GM12864 (cell line): ENCODE measurements at regions not wholly inside any gene's neighbourhood (a gene's known extent, or its start where the extent isn't known, plus 50 kb on each side); places are given as distances from the start of the nearest gene placed in this dataset.

Experiments
- DNase-seq: peaks from one replicate; pipeline ENCODE4 v3.0.0-alpha.2; 2011; ENCODE audit warnings: low read depth
- H3K4me3 ChIP-seq: 2 replicates; pipeline ENCODE4 v1.5.1; 2011; ENCODE audit warnings: mild to moderate bottlenecking, low read depth, low read length, control low read depth
- TF ChIP-seq, protein P1 (sequence below): IDR thresholded peaks from 2 replicates; pipeline ENCODE4 v1.5.1; 2011; ENCODE audit warnings: low read depth, mild to moderate bottlenecking, moderate library complexity, low read length, control low read depth, inconsistent platforms; ENCODE audit errors: missing control alignments

DNA sequence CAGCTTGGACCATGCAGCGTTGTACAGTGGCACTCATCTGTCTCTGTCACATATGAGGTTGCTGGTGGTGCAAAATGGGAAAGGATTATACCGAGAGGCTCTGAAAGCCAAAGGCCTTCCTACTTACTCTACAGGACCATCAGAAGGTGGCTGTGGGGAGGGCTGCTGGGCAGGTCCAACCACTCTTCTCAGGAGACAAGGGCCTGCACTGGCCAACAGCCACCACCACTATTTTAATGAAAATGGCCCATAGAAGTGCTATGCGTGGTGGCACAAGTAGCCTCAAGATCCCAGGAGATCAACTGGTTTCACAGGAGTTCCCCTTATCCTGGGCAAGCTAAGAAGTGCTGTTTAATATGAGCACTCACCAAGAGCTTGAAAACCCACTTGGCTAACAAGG is 52.3 kb downstream of the MRPL57 start:
- H3K4me3 ChIP-seq, result no peak overlapping the region
- TF ChIP-seq, protein P1, sequence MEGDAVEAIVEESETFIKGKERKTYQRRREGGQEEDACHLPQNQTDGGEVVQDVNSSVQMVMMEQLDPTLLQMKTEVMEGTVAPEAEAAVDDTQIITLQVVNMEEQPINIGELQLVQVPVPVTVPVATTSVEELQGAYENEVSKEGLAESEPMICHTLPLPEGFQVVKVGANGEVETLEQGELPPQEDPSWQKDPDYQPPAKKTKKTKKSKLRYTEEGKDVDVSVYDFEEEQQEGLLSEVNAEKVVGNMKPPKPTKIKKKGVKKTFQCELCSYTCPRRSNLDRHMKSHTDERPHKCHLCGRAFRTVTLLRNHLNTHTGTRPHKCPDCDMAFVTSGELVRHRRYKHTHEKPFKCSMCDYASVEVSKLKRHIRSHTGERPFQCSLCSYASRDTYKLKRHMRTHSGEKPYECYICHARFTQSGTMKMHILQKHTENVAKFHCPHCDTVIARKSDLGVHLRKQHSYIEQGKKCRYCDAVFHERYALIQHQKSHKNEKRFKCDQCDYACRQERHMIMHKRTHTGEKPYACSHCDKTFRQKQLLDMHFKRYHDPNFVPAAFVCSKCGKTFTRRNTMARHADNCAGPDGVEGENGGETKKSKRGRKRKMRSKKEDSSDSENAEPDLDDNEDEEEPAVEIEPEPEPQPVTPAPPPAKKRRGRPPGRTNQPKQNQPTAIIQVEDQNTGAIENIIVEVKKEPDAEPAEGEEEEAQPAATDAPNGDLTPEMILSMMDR, result no peak
- no peak for DNase-seq

DNA sequence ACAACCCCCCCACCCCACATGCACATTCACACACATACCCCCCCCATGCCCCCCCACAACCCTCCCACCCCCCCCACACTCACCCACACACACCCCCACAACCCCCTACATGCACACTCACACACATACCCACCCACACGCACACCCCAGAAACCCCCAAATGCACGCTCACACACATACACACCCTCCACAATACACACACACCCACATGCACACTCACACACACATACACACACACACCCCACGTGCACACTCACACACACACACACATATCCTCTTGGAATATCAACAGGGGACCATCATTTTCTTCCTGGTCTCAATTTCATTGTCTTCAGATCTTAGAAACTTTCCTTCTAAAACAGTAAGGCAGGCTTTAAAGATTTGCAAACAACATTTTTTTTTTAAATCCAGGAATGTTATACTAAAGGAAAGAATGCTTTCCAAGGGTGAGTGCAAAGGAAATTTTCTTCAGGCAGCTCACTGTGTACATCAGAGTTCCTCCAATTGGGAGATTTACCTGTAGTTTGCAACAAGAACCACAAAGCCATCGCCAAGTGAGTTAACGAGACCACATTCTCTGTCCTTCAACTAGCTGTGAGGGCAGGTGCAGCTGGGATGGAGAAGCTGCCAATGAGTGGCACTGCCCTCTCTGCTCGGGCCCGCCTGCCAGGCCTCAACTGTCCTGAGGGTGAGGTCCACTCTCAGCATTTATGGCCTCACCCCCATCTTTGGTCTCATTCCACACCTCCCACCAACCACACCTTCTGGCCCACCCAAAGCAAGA is 53.0 kb downstream of the MRPL57 start:
- H3K4me3 ChIP-seq, result no peak overlapping the region
- DNase-seq, result no peak
- TF ChIP-seq, protein P1, result no peak

DNA sequence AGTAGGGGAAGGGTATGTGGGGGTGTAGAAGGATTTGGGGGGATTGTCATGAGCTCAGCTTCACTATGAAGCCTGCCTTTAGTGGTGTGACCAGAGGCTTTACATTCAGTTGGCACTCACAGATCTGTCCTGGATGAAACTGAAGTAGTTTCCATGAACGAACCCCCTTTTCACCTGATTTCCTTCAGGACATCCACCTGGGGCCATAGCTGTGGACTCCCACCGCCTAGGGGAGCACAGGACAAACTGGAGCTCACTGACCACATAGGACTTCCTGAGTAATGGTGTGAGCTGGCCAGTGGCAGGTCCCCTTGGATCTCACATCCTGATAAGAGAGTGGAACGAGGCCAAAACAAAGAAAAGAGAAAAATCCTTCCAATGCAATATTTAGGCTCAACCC is 54.1 kb downstream of the MRPL57 start:
- H3K4me3 ChIP-seq, result no peak overlapping the region
- TF ChIP-seq, protein P1, result no peak
- DNase-seq, result no peak

DNA sequence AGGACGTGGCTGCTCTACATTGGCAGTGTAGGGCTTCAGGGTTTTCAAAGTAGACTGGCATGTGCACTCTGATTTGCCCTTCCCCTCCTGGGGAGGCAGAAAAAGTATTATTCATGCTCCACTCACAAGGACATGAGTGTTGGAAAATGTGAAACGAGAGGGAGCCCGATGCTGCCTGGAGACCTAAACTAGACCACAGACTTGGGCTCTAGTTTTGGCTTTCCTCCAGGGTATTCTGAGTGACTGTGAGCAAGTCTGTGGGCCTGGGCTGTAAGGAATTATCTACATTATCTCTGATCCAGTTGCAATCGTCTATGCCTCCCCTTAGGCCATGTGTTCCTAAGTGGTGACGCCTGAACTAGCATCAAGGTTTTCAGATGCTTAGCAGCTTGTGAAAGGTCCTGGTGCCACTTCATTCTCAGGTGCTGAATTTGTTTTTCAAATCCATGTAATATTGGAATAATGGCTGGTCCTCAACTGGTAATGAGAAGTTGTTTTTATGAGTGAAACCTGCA is 55.0 kb downstream of the MRPL57 start:
- no peak overlapping the region for H3K4me3 ChIP-seq
- no peak for DNase-seq
- TF ChIP-seq, protein P1, result no peak

DNA sequence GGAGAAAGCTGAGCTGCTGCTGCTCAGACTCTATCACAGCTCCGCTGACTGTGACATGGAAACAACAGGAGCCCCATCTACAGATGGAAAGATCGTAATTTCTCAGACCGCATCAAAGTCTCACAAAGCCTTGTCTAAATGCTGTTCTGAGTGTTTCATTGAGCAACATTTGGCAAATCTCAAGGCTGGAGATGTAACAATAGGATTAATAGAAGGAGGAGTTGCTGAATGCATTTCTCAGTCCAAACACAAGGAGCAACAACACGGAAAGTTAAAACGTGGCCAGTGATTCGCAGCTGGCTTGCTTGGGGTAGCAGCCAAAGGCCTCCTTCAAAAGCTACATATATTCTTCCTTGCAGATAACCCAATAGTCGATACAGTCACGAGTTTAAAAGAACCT is 55.7 kb downstream of the MRPL57 start:
- DNase-seq, result no peak
- H3K4me3 ChIP-seq, result no peak overlapping the region
- TF ChIP-seq, protein P1, result no peak

DNA sequence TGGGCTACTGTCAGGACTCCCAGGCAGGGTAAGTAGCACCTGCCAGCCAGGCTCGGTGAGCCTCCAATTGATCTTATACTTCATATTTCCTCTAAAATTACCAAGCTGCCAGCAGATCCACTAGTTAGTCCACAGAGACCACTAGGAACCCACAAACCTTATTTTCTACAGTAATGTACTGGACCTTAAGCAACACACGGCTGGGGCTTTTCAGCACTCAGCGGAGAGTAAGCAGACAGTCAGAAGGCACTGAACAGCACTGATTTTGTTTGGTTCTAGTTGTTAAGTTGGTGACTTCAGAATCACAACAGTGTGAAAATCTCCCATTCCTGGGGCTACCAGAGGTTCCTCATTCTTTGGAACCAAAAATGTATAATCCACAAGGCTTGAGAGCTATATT is 56.1 kb downstream of the MRPL57 start:
- TF ChIP-seq, protein P1, result no peak
- no peak for DNase-seq
- no peak overlapping the region for H3K4me3 ChIP-seq

DNA sequence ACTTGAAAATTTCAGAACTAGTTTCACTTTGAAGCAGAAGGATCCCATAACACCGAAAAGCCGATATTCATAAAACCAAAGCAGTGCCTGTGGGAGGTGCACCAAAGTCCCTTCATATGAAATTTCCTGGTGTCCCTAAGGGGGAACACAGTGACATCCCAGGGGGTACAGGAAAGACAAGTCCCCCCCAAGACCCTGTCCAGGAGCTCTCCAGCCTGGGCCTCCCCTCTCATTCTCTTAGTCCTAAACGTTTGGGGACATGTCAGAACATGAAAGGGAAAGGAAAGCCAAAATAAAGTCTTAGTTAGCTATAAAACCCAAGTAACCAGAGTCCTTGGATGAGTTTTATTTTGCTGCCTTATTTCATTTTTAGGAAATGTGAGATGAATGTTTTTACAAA is 56.6 kb downstream of the MRPL57 start:
- TF ChIP-seq, protein P1, result no peak
- no peak overlapping the region for H3K4me3 ChIP-seq
- DNase-seq, result no peak
